Loucy (cell line): ENCODE measurements at regions not wholly inside any gene's neighbourhood (a gene's known extent, or its start where the extent isn't known, plus 50 kb on each side); places are given as distances from the start of the nearest gene placed in this dataset.

Experiments used
- CTCF ChIP-seq: fragments of 200-600 bp; sonication (generic); conservative IDR thresholded peaks from 2 replicates; pipeline ENCODE4 v1.5.1; 2014; ENCODE audit warnings: mild to moderate bottlenecking, antibody characterized with exemption, low read length
- EZH2phosphoT487 ChIP-seq: fragments of 200-600 bp; IDR thresholded peaks from 2 replicates; pipeline ENCODE4 v1.6.1; 2018; ENCODE audit warnings: antibody characterized with exemption, mild to moderate bottlenecking, moderate library complexity, borderline replicate concordance

DNA sequence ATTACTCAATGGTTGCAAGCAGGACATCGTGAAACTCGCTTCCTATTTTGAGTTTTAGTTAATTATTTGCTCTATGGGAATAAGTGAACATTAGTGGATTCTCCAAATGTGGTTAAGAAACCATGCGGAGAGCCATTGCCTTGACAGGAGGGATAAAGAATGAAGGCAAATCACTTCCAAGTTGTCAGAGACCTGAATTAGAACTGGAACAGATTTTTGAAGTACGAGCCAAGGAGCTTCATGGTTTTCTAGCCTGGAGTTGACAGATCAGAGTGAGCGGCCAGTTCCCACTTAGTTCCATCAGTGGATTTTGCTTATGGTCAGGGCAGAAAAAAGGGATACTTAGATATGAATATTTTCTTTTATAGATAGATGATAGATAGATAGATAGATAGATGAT lies 171.4 kb upstream of the CDH10 start:
- TF ChIP-seq CTCF = no peak
- TF ChIP-seq EZH2phosphoT487 = no peak
